Panc1 (cell line): ENCODE measurements at regions not wholly inside any gene's neighbourhood (a gene's known extent, or its start where the extent isn't known, plus 50 kb on each side); places are given as distances from the start of the nearest gene placed in this dataset.

ENCODE experiments used
- ATAC-seq: fragments of 200-7000 bp; cut with Tn5 transposase; 2 replicates; pipeline ENCODE4 v1.9.1; 2020; ENCODE audit warnings: mild to moderate bottlenecking, moderate library complexity
- BruUV-seq: library from RNA; stranded (reverse); fragments of 400-500 nt; replicated peaks from 2 replicates; lab custom pipeline; 2021; lab: Mats Ljungman, UMichigan
- CTCF ChIA-PET: fragments of 300-600 bp; sonication (Branson Sonifier 250); formaldehyde crosslinking; loops from one replicate; lab custom pipeline; 2022; ENCODE audit warnings: antibody characterized with exemption; lab: Charles Lee
- POLR2A ChIA-PET: fragments of 300-600 bp; sonication (Branson Sonifier 250); formaldehyde crosslinking; loops from one replicate; lab custom pipeline; 2022; ENCODE audit warnings: antibody characterized with exemption; lab: Charles Lee
- DNase-seq: peaks from one replicate; pipeline ENCODE4 v3.0.0-alpha.2; 2010; ENCODE audit warnings: low read depth, low spot score
- H3K27ac ChIP-seq: 2 replicates; pipeline ENCODE4 v1.5.1; 2011; ENCODE audit warnings: mild to moderate bottlenecking, low read length, inconsistent platforms
- H3K27me3 ChIP-seq: fragments of 200-500 bp; sonication (Bioruptor generic); 2 replicates; pipeline ENCODE4 v1.6.0; 2014; ENCODE audit warnings: low read length, inconsistent platforms; ENCODE audit not compliant: control insufficient read depth, insufficient read depth
- H3K36me3 ChIP-seq: fragments of 200-500 bp; sonication (Bioruptor generic); 2 replicates; pipeline ENCODE4 v1.5.1; 2014; ENCODE audit warnings: inconsistent platforms, mild to moderate bottlenecking, low read length, moderate library complexity; ENCODE audit not compliant: control insufficient read depth, insufficient read depth
- H3K4me1 ChIP-seq: 2 replicates; pipeline ENCODE4 v1.5.1; 2011; ENCODE audit warnings: inconsistent platforms, mild to moderate bottlenecking, low read length, moderate library complexity; ENCODE audit not compliant: control insufficient read depth, insufficient read depth
- H3K4me3 ChIP-seq, 2 experiments: 2 replicates each; pipeline ENCODE4 v1.5.1; 2011 to 2012; ENCODE audit warnings: low read depth in 2 of 2, low read length in 2 of 2, mild to moderate bottlenecking in 2 of 2, inconsistent platforms in 1 of 2, moderate library complexity in 1 of 2
- H3K9me3 ChIP-seq: fragments of 200-500 bp; sonication (Bioruptor generic); 2 replicates; pipeline ENCODE4 v1.5.1; 2014; ENCODE audit warnings: low read depth, mild to moderate bottlenecking, inconsistent platforms, low read length, moderate library complexity; ENCODE audit not compliant: control insufficient read depth, insufficient read depth
- CTCF ChIP-seq: fragments of 450-650 bp; IDR thresholded peaks from 2 replicates; pipeline ENCODE4 v1.5.1; 2017; ENCODE audit warnings: mild to moderate bottlenecking
- POLR2AphosphoS5 ChIP-seq: IDR thresholded peaks from 2 replicates; pipeline ENCODE4 v1.6.1; 2012; ENCODE audit warnings: mild to moderate bottlenecking, low read depth, low read length, moderate library complexity
- REST ChIP-seq, 2 experiments: IDR thresholded peaks; 2 replicates each; pipeline ENCODE4 v1.6.1; 2011 to 2012; ENCODE audit warnings: low read depth in 2 of 2, control low read depth in 1 of 2, low read length in 1 of 2, mild to moderate bottlenecking in 1 of 2, moderate library complexity in 1 of 2; ENCODE audit not compliant: insufficient read depth in 1 of 2
- SIN3A ChIP-seq: IDR thresholded peaks from 2 replicates; pipeline ENCODE4 v1.6.1; 2012; ENCODE audit warnings: low read depth, mild to moderate bottlenecking, low read length, moderate library complexity, borderline replicate concordance; ENCODE audit not compliant: insufficient read depth
- TCF7L2 ChIP-seq: IDR thresholded peaks from 2 replicates; pipeline ENCODE4 v1.6.1; 2011; ENCODE audit warnings: mild to moderate bottlenecking, low read depth, low read length, inconsistent platforms
- in situ Hi-C: cut with HindIII; loops from 2 replicates; pipeline ENCODE4 v1.10.0; 2016; ENCODE audit warnings: low sequenced_read_pairs, low pct_unique_long_range_greater_than_20kb
- intact Hi-C: fragments of 100-400 bp; cut with micrococcal nuclease; formaldehyde crosslinking; loops from one replicate; pipeline ENCODE4 v1.10.0; 2022; ENCODE audit not compliant: unreplicated experiment

GRCh38 chr1:185420588-185421081 lies 103.6 kb upstream of the IVNS1ABP start:
- no peak for ATAC-seq
- Histone ChIP-seq H3K27ac (no peak overlapping the region), H3K4me3 (no peak overlapping the region), H3K27me3 (no peaks in the 10 kb centered on the region), H3K36me3 (no peaks in the 10 kb centered on the region), H3K4me1 (no peaks in the 10 kb centered on the region), H3K9me3 (no peaks in the 10 kb centered on the region)
- POLR2A ChIA-PET, result no interaction called here
- intact Hi-C loops, result no loop called here
- in situ Hi-C loops, result no loop called here
- DNase-seq, result no peak
- CTCF ChIA-PET, result no interaction called here
- no TSS peak for BruUV-seq
- TF ChIP-seq REST (IDR thresholded peaks at IDR 0.05; ENCODE audit: insufficient read depth in 1 of 2, low read depth in 2 of 2, low read length in 1 of 2), result no peak
- no peak for TF ChIP-seq TCF7L2
- no peak for TF ChIP-seq POLR2AphosphoS5
- no peak for TF ChIP-seq CTCF
- TF ChIP-seq SIN3A, result no peak

GRCh38 chr1:185419718-185420117 lies 102.7 kb upstream of the IVNS1ABP start:
- Histone ChIP-seq H3K4me1 (no peaks in the 10 kb centered on the region), H3K9me3 (no peaks in the 10 kb centered on the region), H3K36me3 (no peaks in the 10 kb centered on the region), H3K27ac (no peak overlapping the region), H3K4me3 (no peak overlapping the region), H3K27me3 (no peaks in the 10 kb centered on the region)
- ATAC-seq, result no peak
- intact Hi-C loops, result no loop called here
- DNase-seq, result no peak
- ChIA-PET POLR2A (no interaction called here), CTCF (interaction anchor here (0.6 kb wide), 1 partner anchor 226 kb away, joined by 3 read pairs; no protein-coding TSS in a partner anchor)
- no TSS peak for BruUV-seq
- no peak for TF ChIP-seq POLR2AphosphoS5
- no peak for TF ChIP-seq TCF7L2
- no peak for TF ChIP-seq CTCF
- in situ Hi-C loops, result no loop called here
